Spleen (tissue), 7 donors: ENCODE measurements at regions not wholly inside any gene's neighbourhood (a gene's known extent, or its start where the extent isn't known, plus 50 kb on each side); places are given as distances from the start of the nearest gene placed in this dataset.

Experiments
- POLR2A ChIP-seq, 3 donors: fragments of 450-650 bp; IDR thresholded peaks; one replicate each; pipeline ENCODE4 v1.5.1; 2017; ENCODE audit warnings: antibody characterized with exemption in 3 of 3, mild to moderate bottlenecking in 1 of 3
- POLR2AphosphoS5 ChIP-seq, 3 donors: sonication (generic); formaldehyde crosslinking; IDR thresholded peaks; one replicate each; pipeline ENCODE4 v1.5.1; 2017; ENCODE audit warnings: antibody characterized with exemption in 3 of 3
- TF ChIP-seq, protein P1 (sequence below), 11 experiments: fragments of 200-600 bp in 7 of 11; fragments of 450-650 bp in 4 of 11; sonication (generic) in 4 of 11; IDR thresholded peaks in 8 of 11; conservative IDR thresholded peaks in 3 of 11; 1 replicate in 7 of 11; 2 replicates in 4 of 11; pipeline versions ENCODE4 v1.4.0 to v1.8.0; 2016 to 2021; ENCODE audit warnings: antibody characterized with exemption in 11 of 11, inconsistent platforms in 4 of 11, mild to moderate bottlenecking in 1 of 11
- donor health status: DM: no; HTN: no; CAD: no; lungs with moderate emphysema.
- donor health status: DM: no; HTN: no; CAD: no.
- donor health status: DM: no; HTN: no; CAD: no.

DNA sequence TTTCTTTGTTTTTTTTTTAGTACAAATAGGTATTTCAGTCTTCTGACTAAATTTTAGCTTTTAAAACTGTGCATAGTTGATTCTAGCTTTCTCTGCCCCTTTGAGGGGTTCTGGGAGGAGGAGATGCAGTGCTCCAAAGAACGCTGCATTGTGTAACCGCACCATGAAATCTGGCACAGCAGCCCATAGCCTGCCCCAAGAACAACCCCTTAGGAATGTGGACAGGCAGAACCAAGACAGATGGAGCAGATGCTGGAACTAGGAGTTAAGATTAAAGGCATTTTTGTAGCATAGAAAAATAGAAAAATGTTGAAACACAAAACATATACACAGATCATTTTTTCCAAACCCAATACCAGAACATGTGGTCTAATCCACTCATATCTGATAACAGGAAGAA is 187.5 kb downstream of the SCG2 start:
- TF ChIP-seq, protein P1, sequence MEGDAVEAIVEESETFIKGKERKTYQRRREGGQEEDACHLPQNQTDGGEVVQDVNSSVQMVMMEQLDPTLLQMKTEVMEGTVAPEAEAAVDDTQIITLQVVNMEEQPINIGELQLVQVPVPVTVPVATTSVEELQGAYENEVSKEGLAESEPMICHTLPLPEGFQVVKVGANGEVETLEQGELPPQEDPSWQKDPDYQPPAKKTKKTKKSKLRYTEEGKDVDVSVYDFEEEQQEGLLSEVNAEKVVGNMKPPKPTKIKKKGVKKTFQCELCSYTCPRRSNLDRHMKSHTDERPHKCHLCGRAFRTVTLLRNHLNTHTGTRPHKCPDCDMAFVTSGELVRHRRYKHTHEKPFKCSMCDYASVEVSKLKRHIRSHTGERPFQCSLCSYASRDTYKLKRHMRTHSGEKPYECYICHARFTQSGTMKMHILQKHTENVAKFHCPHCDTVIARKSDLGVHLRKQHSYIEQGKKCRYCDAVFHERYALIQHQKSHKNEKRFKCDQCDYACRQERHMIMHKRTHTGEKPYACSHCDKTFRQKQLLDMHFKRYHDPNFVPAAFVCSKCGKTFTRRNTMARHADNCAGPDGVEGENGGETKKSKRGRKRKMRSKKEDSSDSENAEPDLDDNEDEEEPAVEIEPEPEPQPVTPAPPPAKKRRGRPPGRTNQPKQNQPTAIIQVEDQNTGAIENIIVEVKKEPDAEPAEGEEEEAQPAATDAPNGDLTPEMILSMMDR (IDR thresholded peaks at IDR 0.05 in 8 of 11, conservative IDR thresholded peaks at IDR 0.05 in 3 of 11): no peak
- no peak for TF ChIP-seq POLR2AphosphoS5 (IDR thresholded peaks at IDR 0.05)
- TF ChIP-seq POLR2A (IDR thresholded peaks at IDR 0.05): no peak
